OCI-LY3 (cell line): ENCODE measurements at regions not wholly inside any gene's neighbourhood (a gene's known extent, or its start where the extent isn't known, plus 50 kb on each side); places are given as distances from the start of the nearest gene placed in this dataset.

Experiments used
- H2AFZ ChIP-seq: fragments of 200-600, 300-600 bp; shearing (Covaris generic); 2 replicates; pipeline ENCODE4 v1.6.0; 2014; ENCODE audit warnings: antibody characterized with exemption, low read depth, low read length
- H3K27ac ChIP-seq: fragments of 200-600, 300-600 bp; sonication (generic); 2 replicates; pipeline ENCODE4 v1.5.1; 2014; ENCODE audit warnings: mild to moderate bottlenecking, low read length, moderate library complexity, mixed read lengths
- H3K27me3 ChIP-seq: fragments of 200-600, 300-600 bp; sonication (generic); 2 replicates; pipeline ENCODE4 v1.6.1; 2014; ENCODE audit warnings: low read depth, low read length, mixed read lengths
- H3K36me3 ChIP-seq: fragments of 200-600, 300-600 bp; sonication (generic); replicated peaks from 2 replicates; pipeline ENCODE3; 2014; ENCODE audit warnings: low read depth, low read length, mixed read lengths
- H3K4me1 ChIP-seq: fragments of 300-600, 200-600 bp; sonication (generic); 2 replicates; pipeline ENCODE4 v1.6.1; 2014; ENCODE audit warnings: low read length, mixed read lengths
- H3K4me2 ChIP-seq: fragments of 200-600, 300-600 bp; sonication (generic); 2 replicates; pipeline ENCODE4 v1.6.1; 2014; ENCODE audit warnings: low read length, mixed read lengths
- H3K4me3 ChIP-seq: fragments of 300-600, 200-600 bp; sonication (generic); 2 replicates; pipeline ENCODE4 v1.5.1; 2014; ENCODE audit warnings: antibody characterized with exemption, mild to moderate bottlenecking, low read length, moderate library complexity
- H3K79me2 ChIP-seq: fragments of 300-600, 200-600 bp; shearing (Covaris generic); 2 replicates; pipeline ENCODE4 v1.6.1; 2014; ENCODE audit warnings: mild to moderate bottlenecking, low read length, mixed read lengths
- H3K9ac ChIP-seq: fragments of 300-600, 200-600 bp; shearing (Covaris generic); 2 replicates; pipeline ENCODE4 v1.6.0; 2014; ENCODE audit warnings: mild to moderate bottlenecking, low read length, moderate library complexity
- H3K9me3 ChIP-seq: fragments of 200-600, 300-600 bp; shearing (Covaris generic); 2 replicates; pipeline ENCODE4 v1.6.1; 2014; ENCODE audit warnings: low read length, mixed read lengths; ENCODE audit not compliant: insufficient read depth
- H4K20me1 ChIP-seq: fragments of 200-600, 300-600 bp; sonication (generic); 2 replicates; pipeline ENCODE4 v1.6.1; 2016; ENCODE audit warnings: low read length, mixed read lengths; ENCODE audit not compliant: insufficient read depth
- EZH2phosphoT487 ChIP-seq: fragments of 200-600 bp; shearing (Covaris generic); IDR thresholded peaks from 2 replicates; pipeline ENCODE4 v1.6.1; 2018; ENCODE audit warnings: antibody characterized with exemption, mixed run types, low read depth
- TF ChIP-seq, protein P1 (sequence below): fragments of 200-600, 300-600 bp; sonication (generic); IDR thresholded peaks from 2 replicates; pipeline ENCODE4 v1.5.1; 2014; ENCODE audit warnings: antibody characterized with exemption, low read length, low read depth

DNA sequence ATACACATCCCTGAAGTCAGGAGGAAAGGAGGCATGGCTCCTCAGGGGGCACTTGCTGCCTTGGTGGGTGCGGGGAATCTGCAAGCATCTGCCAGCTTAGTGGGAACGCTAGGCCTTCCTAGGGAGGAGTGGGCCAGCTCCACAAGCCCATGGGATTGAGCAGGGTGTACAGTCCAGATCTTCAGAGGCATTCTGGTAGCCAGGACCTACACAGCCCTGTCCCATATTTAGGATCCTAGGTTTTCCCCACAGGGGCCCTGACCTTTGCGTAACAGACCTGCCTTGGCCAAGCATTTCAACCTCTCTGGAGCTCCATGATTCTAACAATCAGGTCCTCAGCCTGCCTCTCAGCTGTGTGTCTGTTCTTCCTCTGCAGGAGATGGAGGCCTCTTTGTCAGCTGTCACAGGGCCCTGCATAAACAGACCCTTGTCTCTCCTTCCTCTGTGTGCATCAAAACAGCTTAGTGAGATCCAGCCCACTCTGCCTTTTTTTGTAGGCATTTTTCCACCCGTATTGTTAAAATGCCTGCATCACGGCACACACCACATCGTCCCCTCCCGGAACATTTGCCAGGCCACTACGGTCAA lies 140.2 kb upstream of the NDUFV2 start:
- no peak overlapping the region for H3K9ac ChIP-seq
- no peak overlapping the region for H3K4me2 ChIP-seq
- no peak overlapping the region for H3K4me3 ChIP-seq
- no peaks in the 10 kb centered on the region for H3K9me3 ChIP-seq
- no peaks in the 10 kb centered on the region for H4K20me1 ChIP-seq
- H2AFZ ChIP-seq = no peak overlapping the region
- peaks cover 12% of the 10 kb centered on the region for H3K4me1 ChIP-seq
- H3K27me3 ChIP-seq = no peaks in the 10 kb centered on the region
- H3K27ac ChIP-seq = no peak overlapping the region
- no peaks in the 10 kb centered on the region for H3K79me2 ChIP-seq
- H3K36me3 ChIP-seq = no peaks in the 10 kb centered on the region
- TF ChIP-seq, protein P1, sequence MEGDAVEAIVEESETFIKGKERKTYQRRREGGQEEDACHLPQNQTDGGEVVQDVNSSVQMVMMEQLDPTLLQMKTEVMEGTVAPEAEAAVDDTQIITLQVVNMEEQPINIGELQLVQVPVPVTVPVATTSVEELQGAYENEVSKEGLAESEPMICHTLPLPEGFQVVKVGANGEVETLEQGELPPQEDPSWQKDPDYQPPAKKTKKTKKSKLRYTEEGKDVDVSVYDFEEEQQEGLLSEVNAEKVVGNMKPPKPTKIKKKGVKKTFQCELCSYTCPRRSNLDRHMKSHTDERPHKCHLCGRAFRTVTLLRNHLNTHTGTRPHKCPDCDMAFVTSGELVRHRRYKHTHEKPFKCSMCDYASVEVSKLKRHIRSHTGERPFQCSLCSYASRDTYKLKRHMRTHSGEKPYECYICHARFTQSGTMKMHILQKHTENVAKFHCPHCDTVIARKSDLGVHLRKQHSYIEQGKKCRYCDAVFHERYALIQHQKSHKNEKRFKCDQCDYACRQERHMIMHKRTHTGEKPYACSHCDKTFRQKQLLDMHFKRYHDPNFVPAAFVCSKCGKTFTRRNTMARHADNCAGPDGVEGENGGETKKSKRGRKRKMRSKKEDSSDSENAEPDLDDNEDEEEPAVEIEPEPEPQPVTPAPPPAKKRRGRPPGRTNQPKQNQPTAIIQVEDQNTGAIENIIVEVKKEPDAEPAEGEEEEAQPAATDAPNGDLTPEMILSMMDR = no peak
- no peak for TF ChIP-seq EZH2phosphoT487

DNA sequence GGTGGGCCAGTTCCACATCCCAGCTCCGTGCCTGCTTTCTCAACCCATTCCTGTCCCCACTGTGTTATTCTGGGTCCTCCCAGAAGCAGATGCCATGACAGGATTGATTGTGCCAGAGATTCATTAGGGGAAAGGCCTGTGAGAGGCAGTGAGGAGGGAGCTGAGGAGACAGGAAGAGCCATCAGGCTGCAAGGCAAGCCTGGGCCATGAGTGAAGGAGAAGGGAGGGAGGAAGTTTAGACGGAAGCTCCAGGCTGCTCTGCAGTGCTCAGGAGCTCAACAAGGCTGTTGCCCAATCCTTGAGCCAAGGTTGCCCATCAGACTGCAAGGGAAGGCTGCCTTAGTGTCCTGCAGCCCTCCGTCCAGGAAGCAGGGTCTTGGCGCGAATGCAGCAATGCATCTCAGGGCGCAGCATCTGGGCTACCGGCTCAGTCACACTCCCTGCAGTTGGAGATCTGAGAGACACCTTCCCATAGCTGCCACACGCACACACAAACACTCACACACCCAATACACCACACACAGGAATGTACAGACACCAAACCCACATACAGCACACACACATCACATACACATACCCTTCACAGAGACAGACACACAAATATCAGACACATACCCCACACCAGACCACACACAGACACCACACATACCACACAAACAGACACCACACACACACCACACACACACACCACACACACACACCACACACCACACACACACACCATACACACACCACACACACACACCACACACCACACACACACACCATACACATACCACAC lies 139.5 kb upstream of the NDUFV2 start:
- Histone ChIP-seq H3K4me1 (peaks cover 18% of the 10 kb centered on the region), H3K9ac (no peak overlapping the region), H3K27me3 (no peaks in the 10 kb centered on the region), H3K4me2 (no peak overlapping the region), H3K79me2 (no peaks in the 10 kb centered on the region), H3K36me3 (no peaks in the 10 kb centered on the region), H3K4me3 (no peak overlapping the region), H2AFZ (no peak overlapping the region), H4K20me1 (no peaks in the 10 kb centered on the region), H3K27ac (no peak overlapping the region), H3K9me3 (no peaks in the 10 kb centered on the region)
- TF ChIP-seq, protein P1 = no peak
- no peak for TF ChIP-seq EZH2phosphoT487

DNA sequence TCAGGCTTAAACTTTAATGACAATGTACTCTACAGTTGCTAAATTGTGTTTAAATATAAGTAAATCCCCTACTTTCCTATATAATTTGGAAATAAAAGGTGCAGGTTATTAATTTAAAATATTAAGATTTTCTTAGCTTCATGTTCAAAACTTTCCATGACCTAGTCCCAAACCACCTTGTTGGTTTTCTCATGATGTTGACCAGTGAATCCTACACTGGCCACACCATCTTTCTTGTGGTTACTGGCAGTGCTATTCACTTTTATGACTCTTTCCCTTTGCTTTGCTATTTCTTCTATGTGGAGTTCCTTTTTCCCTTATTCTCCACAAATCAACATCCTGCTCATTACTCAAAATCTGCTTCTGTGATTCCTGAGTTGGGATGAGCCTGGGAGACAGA lies 138.6 kb upstream of the NDUFV2 start:
- TF ChIP-seq, protein P1 = no peak
- TF ChIP-seq EZH2phosphoT487 = no peak

DNA sequence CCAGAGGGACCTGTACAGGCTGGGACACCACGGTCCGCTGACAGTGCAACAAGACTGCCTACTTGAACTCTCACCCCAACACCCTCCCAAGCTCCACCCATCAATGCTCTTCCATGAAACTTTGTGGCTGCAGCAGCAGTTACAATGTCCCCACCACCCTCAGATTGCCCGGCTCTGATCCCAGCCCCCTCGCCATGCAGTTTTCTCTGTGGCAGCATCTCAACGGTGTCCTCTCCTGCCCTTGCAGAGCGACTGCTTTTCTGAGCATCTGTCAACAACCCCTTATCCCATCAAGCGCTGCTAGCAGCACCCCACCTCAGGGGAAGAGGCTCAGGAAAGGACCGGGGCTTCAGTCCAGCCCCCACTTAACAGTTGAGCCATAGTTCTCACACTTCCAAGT lies 137.1 kb upstream of the NDUFV2 start:
- no peak overlapping the region for H3K4me2 ChIP-seq
- H3K9me3 ChIP-seq = no peaks in the 10 kb centered on the region
- TF ChIP-seq EZH2phosphoT487 = no peak
- TF ChIP-seq, protein P1 = no peak
- no peaks in the 10 kb centered on the region for H3K79me2 ChIP-seq
- no peak overlapping the region for H3K4me3 ChIP-seq
- H3K36me3 ChIP-seq = no peaks in the 10 kb centered on the region
- no peak overlapping the region for H3K27ac ChIP-seq
- H3K4me1 ChIP-seq = peaks cover 18% of the 10 kb centered on the region
- H3K27me3 ChIP-seq = no peaks in the 10 kb centered on the region
- H3K9ac ChIP-seq = no peak overlapping the region
- no peaks in the 10 kb centered on the region for H4K20me1 ChIP-seq
- H2AFZ ChIP-seq = no peak overlapping the region

More for the DNA sequence above, 138.6 kb upstream of the NDUFV2 start:
- H3K9ac ChIP-seq = no peak overlapping the region
- no peak overlapping the region for H3K27ac ChIP-seq
- H3K4me2 ChIP-seq = no peak overlapping the region
- no peaks in the 10 kb centered on the region for H3K36me3 ChIP-seq
- peaks cover 18% of the 10 kb centered on the region for H3K4me1 ChIP-seq
- H3K4me3 ChIP-seq = no peak overlapping the region
- no peaks in the 10 kb centered on the region for H3K9me3 ChIP-seq
- no peak overlapping the region for H2AFZ ChIP-seq
- H4K20me1 ChIP-seq = no peaks in the 10 kb centered on the region
- H3K79me2 ChIP-seq = no peaks in the 10 kb centered on the region
- H3K27me3 ChIP-seq = no peaks in the 10 kb centered on the region
